Erythroblast (primary cell): ENCODE measurements at regions not wholly inside any gene's neighbourhood (a gene's known extent, or its start where the extent isn't known, plus 50 kb on each side); places are given as distances from the start of the nearest gene placed in this dataset.

ENCODE experiments used
- GATA1 ChIP-seq: IDR thresholded peaks from 2 replicates; pipeline ENCODE4 v1.6.1; 2011; ENCODE audit warnings: low read depth, mild to moderate bottlenecking, control low read depth, low read length, moderate library complexity
- POLR2A ChIP-seq: IDR thresholded peaks from 2 replicates; pipeline ENCODE4 v1.6.1; 2011; ENCODE audit warnings: mild to moderate bottlenecking, low read length

- TF ChIP-seq POLR2A, result no peak
- no peak for TF ChIP-seq GATA1
These were observed 58.8 kb upstream of the TAGAP start for GRCh38 chr6:159103396-159104162.
